Calu3 (cell line): ENCODE measurements at regions not wholly inside any gene's neighbourhood (a gene's known extent, or its start where the extent isn't known, plus 50 kb on each side); places are given as distances from the start of the nearest gene placed in this dataset.

Experiments
- BruUV-seq: library from RNA; stranded (reverse); fragments of 400-500 nt; replicated peaks from 2 replicates; lab custom pipeline; 2021; lab: Mats Ljungman, UMichigan
- CTCF ChIA-PET: fragments of 300-600 bp; sonication (Branson Sonifier 250); formaldehyde crosslinking; loops from one replicate; lab custom pipeline; 2022; ENCODE audit warnings: antibody characterized with exemption; lab: Charles Lee
- DNase-seq: peaks from one replicate; pipeline ENCODE4 v3.0.0; 2022
- H3K27ac Mint-ChIP-seq: one replicate; pipeline ENCODE4 v1.8.0; 2022; ENCODE audit warnings: mixed read lengths; ENCODE audit not compliant: unreplicated experiment
- H3K27me3 Mint-ChIP-seq: one replicate; pipeline ENCODE4 v1.8.0; 2022; ENCODE audit warnings: mixed read lengths; ENCODE audit not compliant: unreplicated experiment
- H3K36me3 Mint-ChIP-seq: one replicate; pipeline ENCODE4 v1.8.0; 2022; ENCODE audit warnings: mild to moderate bottlenecking, moderate library complexity, mixed read lengths; ENCODE audit not compliant: insufficient read depth, unreplicated experiment
- H3K4me1 Mint-ChIP-seq: one replicate; pipeline ENCODE4 v1.8.0; 2022; ENCODE audit warnings: mild to moderate bottlenecking, low read depth, mixed read lengths; ENCODE audit not compliant: unreplicated experiment
- H3K4me3 Mint-ChIP-seq: one replicate; pipeline ENCODE4 v1.8.0; 2022; ENCODE audit warnings: mild to moderate bottlenecking, low read depth, moderate library complexity, mixed read lengths; ENCODE audit not compliant: unreplicated experiment
- H3K9me3 Mint-ChIP-seq: one replicate; pipeline ENCODE4 v1.8.0; 2022; ENCODE audit warnings: low read depth, mixed read lengths; ENCODE audit not compliant: unreplicated experiment
- CTCF ChIP-seq: fragments of 200-600 bp; IDR thresholded peaks from one replicate; pipeline ENCODE4 v1.8.0; 2022; ENCODE audit warnings: antibody characterized with exemption; ENCODE audit not compliant: unreplicated experiment
- intact Hi-C: fragments of 100-400 bp; cut with micrococcal nuclease; formaldehyde crosslinking; loops from one replicate; pipeline ENCODE4 v1.10.0; 2022; ENCODE audit not compliant: unreplicated experiment

- CTCF ChIA-PET, result no interaction called here
- no TSS peak for BruUV-seq
- intact Hi-C loops, result no loop called here
Measured at GRCh38 chr18:78130232-78131195, 849.1 kb upstream of the SALL3 start.

GRCh38 chr18:78133729-78134128, 845.9 kb upstream of the SALL3 start:
- peaks cover 26% of the 10 kb centered on the region for H3K9me3 Mint-ChIP-seq
- BruUV-seq, result no TSS peak

More at GRCh38 chr18:78130232-78131195, 849.1 kb upstream of the SALL3 start:
- Mint-ChIP-seq H3K27ac (no peak overlapping the region), H3K9me3 (peaks cover 37% of the 10 kb centered on the region), H3K4me3 (no peak overlapping the region), H3K36me3 (peaks cover 2% of the 10 kb centered on the region), H3K4me1 (no peaks in the 10 kb centered on the region), H3K27me3 (no peaks in the 10 kb centered on the region)
- no peak for TF ChIP-seq CTCF
- no peak for DNase-seq

GRCh38 chr18:78136986-78137385, 842.6 kb upstream of the SALL3 start:
- intact Hi-C loops, result no loop called here
- H3K27me3 Mint-ChIP-seq, result no peaks in the 10 kb centered on the region
- H3K36me3 Mint-ChIP-seq, result no peaks in the 10 kb centered on the region
- CTCF ChIA-PET, result no interaction called here
- H3K4me1 Mint-ChIP-seq, result no peaks in the 10 kb centered on the region
- BruUV-seq, result no TSS peak
- H3K27ac Mint-ChIP-seq, result no peak overlapping the region
- H3K4me3 Mint-ChIP-seq, result no peak overlapping the region
- TF ChIP-seq CTCF, result no peak
- H3K9me3 Mint-ChIP-seq, result peaks cover 25% of the 10 kb centered on the region
- no peak for DNase-seq

More at GRCh38 chr18:78133729-78134128, 845.9 kb upstream of the SALL3 start:
- Mint-ChIP-seq H3K27ac (no peak overlapping the region), H3K27me3 (no peaks in the 10 kb centered on the region), H3K4me1 (no peaks in the 10 kb centered on the region), H3K36me3 (no peaks in the 10 kb centered on the region), H3K4me3 (no peak overlapping the region)
- TF ChIP-seq CTCF, result no peak
- CTCF ChIA-PET, result interaction anchor here (1.1 kb wide), 1 partner anchor 64 kb away, joined by 3 read pairs; no protein-coding TSS in a partner anchor
- no peak for DNase-seq
- intact Hi-C loops, result no loop called here

GRCh38 chr18:78138983-78139496, 840.6 kb upstream of the SALL3 start:
- H3K4me1 Mint-ChIP-seq, result no peaks in the 10 kb centered on the region
- no peaks in the 10 kb centered on the region for H3K27me3 Mint-ChIP-seq
- no peak overlapping the region for H3K27ac Mint-ChIP-seq
- H3K36me3 Mint-ChIP-seq, result no peaks in the 10 kb centered on the region
- peaks cover 29% of the 10 kb centered on the region for H3K9me3 Mint-ChIP-seq
- CTCF ChIA-PET, result no interaction called here
- no peak for TF ChIP-seq CTCF
- H3K4me3 Mint-ChIP-seq, result no peak overlapping the region
- no TSS peak for BruUV-seq
- intact Hi-C loops, result no loop called here
- no peak for DNase-seq
